ENCODE measurements at regions not wholly inside any gene's neighbourhood (a gene's known extent, or its start where the extent isn't known, plus 50 kb on each side); places are given as distances from the start of the nearest gene placed in this dataset.
"Not testable (repeated sequence)": the region's sequence is repeated elsewhere in the genome, so short reads cannot be mapped to it uniquely, and the experiment has no call there.

DNA sequence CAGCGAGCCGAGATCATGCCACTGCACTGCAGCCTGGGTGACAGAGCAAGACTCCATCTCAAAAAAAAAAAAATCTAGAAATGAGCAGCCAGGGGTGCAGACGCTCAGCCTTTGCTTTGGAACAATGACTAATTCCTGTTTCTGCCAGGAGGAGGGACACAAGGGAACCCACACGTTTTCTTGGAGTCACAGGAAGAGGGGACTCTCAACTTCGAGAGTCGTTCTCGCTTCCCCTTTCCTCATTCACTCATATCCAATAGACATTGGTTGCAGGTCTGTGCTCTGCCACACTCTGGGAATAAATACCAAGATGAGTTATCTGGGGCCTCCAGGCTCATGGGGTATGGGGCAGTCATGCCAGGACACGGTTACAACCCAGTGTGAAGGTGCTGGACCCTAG, 91.5 kb upstream of the RREB1 start:
- DNase-seq = no peak

DNA sequence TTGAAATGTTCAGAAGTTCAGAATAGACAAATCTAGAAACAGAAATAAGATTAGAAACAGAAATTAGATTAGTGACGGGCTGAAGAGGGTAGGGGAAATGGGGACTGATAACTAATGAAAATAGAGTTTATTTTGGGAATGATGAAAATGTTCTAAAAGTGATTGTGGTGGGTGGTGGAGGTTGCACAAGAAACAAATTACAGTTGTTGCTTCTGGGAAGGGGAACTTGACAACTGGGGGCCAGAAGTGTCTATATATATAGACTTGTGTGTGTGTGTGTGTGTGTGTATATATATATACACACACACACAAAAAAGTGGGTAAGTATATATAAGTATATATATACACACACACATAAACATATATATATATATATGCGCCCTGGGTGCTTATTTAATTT, 86.5 kb upstream of the RREB1 start:
- DNase-seq = no peak

DNA sequence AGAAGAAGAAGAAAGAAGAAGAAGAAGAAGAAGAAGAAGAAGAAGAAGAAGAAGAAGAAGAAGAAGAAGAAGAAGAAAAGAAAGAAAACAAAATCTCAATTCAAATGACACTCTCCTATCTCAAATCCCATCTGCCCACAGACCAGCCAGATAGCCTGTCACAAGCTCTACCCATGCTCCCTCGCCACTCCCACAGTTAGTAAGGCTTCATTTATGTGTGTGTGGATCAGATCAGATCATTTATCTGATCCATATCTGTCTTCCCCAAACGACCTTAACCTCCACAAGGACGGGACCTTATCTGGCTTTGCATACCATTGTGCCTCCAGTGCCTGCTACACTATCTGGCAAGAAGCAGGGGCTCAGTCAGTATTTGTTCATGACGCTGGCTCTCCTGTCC, 81.9 kb upstream of the RREB1 start:
- DNase-seq = no peak

DNA sequence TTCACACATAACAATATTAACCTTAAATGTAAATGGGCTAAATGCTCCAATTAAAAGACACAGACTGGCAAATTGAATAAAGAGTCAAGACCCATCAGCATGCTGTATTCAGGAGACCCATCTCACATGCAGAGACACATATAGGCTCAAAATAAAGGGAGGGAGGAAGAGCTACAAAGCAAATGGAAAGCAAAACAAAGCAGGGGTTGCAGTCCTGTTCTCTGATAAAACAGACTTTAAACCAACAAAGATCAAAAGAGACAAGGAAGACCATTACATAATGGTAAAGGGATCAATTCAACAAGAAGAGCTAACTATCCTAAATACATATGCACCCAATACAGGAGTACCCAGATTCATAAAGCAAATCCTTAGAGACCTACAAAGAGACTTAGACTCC, 78.8 kb upstream of the RREB1 start:
- not testable (repeated sequence) for DNase-seq

DNA sequence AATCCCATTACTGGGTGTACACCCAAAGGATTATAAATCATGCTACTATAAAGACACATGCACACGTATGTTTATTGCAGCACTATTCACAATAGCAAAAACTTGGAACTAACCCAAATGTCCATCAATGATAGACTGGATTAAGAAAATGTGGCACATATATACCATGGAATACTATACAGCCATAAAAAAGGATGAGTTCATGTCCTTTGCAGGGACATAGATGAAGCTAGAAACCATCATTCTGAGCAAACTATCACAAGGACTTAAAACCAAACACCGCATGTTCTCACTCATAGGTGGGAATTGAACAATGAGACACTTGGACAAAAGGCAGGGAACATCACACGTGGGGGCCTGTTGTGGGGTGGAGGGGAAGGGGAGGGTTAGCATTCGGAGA, 76.8 kb upstream of the RREB1 start:
- not testable (repeated sequence) for DNase-seq

DNA sequence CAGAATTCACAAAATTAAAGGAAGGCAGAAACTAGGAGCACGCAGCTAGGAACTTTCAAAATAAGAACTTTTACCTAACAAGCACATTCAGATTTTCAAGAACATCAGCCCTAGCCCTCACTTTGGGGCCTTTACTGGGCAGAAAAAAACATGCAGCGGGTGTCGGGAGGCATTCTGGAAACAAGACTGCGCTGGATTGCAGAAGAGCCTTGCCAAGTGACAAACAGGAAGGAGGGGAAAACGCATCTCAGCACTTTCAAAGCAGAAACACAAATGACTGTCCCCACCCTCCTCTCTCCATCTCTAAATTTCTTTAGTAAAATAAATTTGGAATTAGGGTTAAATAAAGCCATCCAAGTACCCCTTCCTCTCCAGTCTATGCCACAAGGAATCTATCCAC, 74.6 kb upstream of the RREB1 start:
- DNase-seq = no peak

DNA sequence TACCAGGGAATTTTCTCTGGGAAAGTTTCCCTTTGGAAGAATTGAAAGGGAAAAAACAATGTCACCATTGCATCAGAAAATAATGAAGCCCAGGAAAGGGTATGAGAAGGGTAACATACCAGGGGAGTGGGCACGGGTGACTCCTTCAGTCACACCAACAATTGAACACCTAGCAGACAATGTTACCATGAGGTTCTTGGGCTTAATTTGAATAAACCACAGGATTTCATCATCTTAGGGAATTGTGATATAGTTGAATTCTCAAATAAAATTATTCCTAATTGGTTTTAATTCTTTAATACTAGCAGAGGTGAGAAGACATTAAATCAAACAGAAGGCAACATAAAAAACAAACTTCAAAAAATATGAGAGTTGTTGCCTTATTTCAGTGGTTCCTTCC, 73.7 kb upstream of the RREB1 start:
- no peak for DNase-seq

DNA sequence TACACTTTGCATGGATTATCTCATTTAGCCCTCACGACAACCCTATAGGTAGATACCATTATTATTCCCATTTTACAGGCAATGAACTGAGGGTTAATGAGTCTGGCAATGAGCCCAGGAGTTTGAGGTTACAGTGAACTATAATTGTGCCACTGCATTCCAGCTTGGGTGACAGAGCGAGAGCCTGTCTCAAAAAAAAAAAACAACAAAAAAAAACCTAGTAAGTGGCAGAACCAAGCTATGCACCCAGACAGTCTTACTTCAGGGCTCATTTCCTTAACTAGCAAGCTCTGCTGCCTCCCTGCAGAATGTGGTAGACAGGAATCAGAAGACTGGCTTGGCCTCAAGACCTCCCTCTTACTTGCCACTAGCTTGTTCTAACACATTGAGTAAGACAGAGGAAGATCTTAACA, 71.9 kb upstream of the RREB1 start:
- no peak for DNase-seq

DNA sequence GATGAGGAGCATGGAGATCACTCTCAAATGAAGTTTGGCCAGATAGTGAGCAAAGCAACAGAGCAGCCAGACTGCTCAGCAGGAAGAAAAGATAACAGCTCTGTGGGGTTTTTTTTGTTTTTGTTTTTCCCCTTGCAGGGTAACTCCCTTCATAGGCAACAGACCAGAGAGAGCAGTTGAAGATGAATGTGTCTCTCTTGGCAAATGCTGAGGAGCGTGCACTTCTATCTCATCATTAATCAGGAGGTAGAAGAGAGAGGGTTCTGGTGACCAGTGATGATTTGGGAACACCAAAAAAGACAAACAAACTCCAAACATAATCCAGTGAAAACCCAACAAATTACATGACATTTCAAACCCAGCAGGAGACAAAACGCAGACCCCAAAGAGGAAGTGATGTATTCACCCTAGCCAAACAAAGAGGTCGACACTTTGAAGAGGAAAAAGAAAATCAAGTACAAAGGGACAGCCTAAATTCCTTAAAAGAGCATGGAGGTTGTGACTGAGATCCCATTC, 66.2 kb upstream of the RREB1 start:
- DNase-seq = no peak

DNA sequence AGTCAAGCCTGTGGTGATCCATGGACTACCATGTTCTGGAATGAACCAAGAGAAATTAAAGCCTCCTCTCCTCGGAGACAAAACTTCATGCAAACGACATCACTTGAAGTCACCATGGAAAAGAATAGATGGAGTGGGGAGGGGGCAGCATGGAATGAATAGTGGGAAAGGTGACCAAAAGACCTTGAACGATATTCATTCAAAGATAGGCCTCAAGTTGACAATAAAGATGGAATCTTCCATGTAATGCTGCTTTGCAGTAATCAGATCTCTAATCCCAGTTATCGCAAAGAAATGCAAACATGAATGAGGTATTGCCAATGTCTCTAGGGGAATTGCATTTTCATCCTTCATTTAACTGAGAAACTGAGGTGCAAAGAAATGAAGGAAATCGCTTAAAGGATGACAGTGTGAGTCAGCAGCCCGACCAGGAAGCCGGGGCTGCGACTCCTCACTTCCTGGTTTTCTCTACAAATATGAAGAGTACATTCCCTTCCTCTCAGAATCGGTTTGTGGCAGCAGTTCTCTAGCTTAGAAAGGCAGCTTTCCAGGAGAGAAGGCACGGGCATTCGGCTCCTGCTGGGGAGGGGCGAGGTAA, 65.6 kb upstream of the RREB1 start:
- no peak for DNase-seq

DNA sequence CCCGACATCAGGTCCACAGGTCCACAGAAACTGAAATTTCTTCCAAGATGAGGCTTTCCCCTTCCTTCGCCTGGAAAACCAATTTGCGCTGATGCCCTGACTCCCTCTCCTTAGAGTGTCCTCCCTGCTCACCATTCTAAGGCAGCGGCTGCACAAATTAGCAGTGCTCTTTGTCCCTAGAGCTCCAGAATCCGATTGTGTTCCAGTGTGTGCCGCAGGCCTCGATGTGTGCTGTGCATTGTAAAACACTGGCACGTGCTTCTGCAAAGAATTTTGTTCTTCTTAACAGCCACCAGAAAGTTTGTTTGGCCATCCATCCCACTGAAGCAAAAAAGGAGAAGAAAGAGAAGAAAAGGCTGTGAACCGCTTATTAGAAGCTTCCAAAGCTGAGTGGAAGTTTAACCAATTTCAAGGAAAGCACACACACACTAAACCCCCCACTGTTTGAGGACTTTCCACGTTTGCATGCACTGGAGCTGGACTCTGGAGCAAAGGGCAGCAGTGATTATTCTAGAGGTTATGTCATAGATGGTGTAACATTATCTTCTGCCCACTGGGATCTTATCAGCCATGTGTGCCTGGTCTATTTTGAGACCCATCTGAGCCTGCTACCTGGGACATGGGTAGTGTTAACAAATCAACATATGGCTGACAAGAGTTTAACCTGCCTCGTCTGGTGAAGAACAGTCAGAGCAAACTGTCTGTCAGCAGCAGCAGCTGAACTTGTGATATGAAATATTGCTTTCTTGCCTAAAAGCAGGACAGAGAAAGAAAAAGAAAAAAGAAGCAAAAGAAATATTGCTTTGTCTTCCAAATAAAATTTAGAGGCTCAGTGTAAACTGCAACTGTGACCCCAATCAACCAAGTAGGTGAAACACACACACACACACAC, 64.9 kb upstream of the RREB1 start:
- DNase-seq = peak; percentile 20

DNA sequence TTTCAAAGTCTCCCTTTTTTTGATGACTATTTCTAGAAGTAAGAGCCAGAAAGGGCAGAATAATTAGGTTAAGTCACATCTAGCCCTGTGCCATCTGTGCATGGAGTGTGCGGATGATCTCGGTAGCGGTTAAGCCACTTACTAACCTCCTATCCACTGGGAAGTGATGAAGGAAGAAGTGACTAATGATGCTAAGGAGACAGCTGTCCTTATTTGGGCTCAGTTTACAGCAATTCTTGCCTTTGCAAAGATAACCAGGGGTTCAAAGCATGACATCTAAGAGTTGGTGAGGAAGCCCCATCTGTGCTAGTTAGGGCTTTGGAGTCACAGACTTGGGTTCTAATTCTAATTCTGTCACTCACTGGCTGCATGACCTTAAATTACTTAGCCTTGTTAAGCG, 62.4 kb upstream of the RREB1 start:
- no peak for DNase-seq

DNA sequence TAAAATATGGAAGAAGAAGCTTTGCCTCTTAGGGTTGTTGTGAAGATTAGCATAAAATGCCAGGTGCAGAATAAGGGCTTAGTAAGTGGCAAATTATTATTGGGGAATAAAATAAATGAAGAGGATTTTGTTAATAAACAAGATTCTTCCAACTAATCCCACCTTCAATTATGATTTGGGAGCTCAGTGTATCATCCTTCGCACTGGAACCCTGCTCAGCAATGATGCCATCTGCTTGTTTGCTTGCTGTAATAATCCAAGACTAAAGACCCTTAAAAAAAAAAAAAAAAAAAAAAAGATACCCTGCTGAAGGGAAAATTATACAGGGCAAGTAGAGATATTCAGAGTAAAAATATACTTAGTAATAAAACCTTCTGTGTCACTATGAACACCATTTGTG, 62.0 kb upstream of the RREB1 start:
- DNase-seq = no peak

DNA sequence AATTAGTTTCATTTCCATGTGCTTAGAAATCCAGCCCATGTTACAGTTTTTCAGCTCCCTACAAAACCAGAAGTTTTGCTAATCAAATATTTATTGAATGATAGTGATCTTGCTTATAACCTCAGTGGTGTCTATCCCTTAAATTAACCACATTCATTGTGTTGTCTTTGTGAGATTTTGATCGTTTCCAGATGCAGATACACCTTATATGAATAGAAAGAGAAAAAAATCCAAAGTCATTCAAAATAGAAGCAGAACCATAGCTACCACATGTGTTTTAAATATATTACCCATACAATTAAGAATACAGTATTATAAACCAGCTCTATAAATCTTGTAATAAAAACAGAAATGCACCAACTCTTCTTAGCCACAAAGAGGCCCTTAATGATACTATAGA, 60.6 kb upstream of the RREB1 start:
- DNase-seq = no peak

DNA sequence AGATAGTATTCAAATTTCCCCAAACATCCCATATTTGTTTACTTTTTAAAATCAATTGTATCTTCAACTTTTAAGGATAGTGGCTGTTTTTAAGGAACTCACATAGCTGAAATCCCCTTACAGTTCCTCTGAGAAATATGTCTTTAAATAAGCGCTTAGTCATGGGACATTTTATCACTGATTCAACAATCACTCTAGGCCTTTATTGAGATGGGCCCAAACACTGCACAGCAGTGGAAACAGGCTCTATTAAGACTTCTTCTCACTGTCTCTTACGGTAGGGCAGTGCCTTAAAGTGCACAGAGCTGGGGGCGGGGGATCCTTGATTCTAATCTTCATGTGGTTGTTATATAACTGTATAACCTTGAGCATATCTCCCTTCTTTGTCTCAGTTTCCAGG, 59.8 kb upstream of the RREB1 start:
- DNase-seq = no peak

DNA sequence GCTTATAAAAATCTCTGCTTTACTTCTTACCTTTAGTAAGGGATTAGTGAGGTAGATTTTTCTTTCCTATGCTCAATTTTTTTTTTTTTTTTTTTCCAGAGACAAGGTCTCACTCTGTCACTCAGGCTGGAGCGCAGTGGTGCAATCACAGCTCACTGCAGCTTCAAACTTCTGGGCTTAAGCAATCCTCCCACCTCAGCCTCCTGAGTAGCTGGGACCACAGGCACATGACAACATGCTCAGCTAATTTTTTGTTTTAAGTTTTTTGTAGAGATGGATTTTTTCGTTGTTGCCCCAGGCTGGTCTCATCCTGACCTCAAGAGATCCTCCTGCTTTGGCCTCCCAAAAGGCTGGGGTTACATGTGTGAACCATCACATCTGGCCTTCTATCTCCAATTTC, 58.9 kb upstream of the RREB1 start:
- no peak for DNase-seq

DNA sequence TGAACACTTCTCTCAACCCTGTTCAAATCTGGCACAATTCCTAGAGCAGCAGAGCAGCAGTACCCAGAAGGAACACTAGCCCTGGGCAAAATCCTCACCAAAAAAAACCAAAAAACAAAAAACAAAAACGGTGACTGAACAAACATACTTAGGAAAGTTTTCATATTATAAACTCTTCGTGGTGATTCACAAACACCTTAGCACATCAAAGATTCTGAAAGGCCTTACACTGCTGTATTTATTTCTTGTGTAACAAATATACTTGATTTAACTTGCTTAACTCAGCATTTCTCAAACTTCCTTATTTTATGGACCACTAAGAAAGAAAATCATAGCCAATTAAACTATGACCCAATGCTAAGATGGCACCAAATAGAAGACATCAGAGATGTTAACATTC, 57.8 kb upstream of the RREB1 start:
- no peak for DNase-seq

DNA sequence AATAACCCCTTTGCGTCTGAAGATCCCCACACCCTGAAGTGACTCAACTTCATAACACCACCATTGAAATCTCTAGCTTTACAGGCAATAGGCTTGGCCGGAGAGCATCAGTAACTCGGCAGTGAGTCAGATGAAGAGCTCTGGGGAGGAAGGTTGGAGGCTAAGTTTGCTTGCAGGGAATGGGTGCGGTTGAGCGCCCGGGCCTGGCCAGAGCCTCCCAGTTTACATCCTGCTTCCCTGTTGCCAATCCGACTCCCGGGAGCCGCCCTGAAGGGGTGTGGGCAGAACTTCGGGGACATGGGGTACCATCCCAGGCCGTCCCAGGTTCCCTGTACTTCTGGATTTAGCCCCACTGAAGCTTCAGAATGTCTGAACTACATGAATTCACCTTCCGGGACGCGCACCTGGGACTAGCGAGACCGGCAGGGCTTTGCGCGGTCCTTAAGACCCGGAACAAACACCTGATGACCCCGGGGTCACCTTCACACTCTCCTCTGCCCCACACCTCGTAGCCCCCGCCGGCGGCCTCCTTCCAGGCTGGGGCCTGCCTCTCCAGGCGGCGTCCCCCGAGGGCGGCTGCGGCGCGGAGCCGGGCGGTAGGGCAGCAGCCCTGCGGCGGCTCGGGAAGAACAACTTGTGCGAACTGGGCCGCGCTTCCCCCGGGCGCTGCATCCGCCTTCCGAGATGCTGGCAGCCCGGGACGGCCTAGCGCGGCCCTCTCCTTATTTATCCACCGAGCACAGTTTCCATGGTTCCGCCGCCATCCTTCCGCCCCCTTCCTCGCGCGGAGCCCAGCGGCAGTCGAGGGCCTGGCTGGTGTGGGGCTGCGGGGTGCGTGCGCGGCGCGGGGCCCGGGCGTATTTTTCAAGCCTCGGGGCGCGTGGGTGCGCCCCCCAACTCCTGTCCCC, 56.6 kb upstream of the RREB1 start:
- peak; percentile 41 for DNase-seq

DNA sequence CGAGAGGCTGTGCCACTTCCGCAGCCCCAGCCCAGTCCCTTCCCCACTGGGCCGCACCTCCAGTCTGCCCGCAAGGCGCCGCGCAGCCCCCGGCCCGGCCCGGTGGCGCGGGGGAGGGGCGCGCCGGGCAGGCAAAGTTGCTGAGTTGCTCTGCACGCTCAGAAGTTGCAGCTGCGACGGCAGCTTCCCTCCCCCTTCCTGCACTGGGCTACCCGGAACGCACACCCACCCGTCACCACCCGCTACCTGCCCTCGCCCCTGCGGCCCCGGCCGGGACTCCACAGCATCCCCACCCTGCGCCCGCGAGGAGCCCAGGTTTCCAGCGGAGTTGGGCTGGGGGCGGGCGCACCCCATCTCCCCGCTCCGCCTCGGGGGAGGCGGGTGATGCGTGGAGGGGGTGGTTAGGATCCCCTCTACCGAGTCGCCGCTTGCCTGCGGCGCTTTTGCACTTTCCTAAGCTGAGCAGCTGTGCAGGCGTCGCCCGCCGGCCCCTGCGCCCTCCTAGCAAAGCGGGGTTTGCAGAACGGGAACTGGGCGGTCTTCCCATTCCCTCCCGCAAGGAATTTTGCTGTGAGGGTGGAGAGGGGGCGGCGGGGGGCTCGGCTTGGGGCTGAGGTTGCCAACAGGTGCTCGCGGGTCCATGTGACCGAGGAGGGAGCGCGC, 55.9 kb upstream of the RREB1 start:
- DNase-seq = peak; percentile 60

DNA sequence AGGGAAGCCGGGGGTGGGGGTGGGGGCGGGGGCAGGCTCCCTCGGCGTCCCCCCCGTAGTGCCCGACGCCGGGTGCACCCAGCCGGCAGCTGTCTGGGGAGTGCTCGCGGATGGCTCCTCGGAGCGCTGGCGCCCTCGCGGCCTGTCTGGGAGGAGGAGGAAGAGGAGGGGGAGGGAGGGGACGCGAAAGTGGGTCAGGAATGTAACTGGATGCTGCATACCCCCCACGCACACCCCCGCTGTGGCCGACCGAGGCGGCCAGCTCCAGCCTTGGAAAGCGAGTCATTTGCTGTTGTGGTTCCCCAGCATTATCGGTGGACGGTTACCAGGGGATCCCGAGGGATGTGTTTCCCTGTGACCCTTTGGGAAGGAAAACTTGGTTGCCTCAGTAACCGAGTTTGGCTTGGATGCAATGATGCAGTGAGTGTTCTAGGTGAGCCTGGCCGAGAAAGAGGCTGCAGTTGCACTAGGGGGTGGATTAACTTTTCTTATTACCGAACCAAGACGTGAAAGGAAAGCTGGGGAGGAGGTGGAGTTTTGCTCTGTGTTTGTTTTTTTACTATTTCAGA, 55.2 kb upstream of the RREB1 start:
- peak; percentile 70 for DNase-seq

DNA sequence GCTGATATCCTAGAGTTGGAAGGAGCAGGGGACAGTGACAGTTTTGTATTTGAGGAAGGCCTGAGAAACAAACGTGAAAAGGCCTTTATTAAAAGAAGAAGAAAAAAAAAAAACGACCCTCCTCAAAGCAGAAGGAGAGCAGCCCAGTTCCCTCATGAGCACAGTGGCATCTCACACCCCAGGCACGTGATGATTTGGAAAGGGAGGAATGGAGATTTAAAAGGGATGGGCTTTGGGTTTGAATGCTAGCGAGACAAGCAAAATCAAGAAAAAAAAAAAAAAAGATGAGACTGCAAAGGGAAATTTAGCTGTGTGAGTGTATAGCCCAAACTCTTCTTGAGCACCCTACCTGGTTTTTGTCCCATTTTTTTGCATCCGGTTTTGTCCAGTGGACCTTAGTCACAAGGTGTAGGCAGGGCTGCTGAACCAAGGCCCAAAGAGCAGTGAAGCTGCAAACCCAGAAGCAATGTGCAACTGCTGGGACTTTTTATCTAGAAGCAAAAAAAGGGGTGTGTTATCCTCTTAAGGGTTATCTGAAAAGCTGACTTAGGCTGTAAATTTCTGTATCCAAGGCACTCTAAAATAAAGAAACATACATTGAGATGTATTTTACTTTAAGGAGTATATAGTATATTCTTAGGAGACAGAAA, 54.5 kb upstream of the RREB1 start:
- no peak for DNase-seq

All from left kidney (tissue), 1 donor.